GM18861 (cell line): ENCODE measurements at regions not wholly inside any gene's neighbourhood (a gene's known extent, or its start where the extent isn't known, plus 50 kb on each side); places are given as distances from the start of the nearest gene placed in this dataset.

ENCODE experiments used
- ATAC-seq: cut with Tn5 transposase; IDR thresholded peaks from one replicate; pipeline ENCODE4 v1.9.1; 2021; ENCODE audit not compliant: unreplicated experiment

- ATAC-seq, result no peak
These were observed 221.2 kb downstream of the TMEM167A start for GRCh38 chr5:82855893-82856550.

- ATAC-seq, result no peak
These were observed 222.2 kb downstream of the TMEM167A start for GRCh38 chr5:82854956-82855355.

GRCh38 chr5:82851471-82851870, 225.7 kb downstream of the TMEM167A start:
- ATAC-seq, result no peak

GRCh38 chr5:82850393-82850792, 226.8 kb downstream of the TMEM167A start:
- ATAC-seq, result no peak

- ATAC-seq, result no peak
These were observed 227.3 kb downstream of the TMEM167A start for GRCh38 chr5:82849885-82850284.

- no peak for ATAC-seq
These were observed 229.6 kb downstream of the TMEM167A start for GRCh38 chr5:82847562-82847961.

- no peak for ATAC-seq
These were observed 237.3 kb downstream of the TMEM167A start for GRCh38 chr5:82839881-82840280.

GRCh38 chr5:82835488-82835887, 241.7 kb downstream of the TMEM167A start:
- no peak for ATAC-seq

- ATAC-seq, result no peak
These were observed 243.0 kb downstream of the TMEM167A start for GRCh38 chr5:82834151-82834550.

GRCh38 chr5:82833277-82833676, 243.9 kb downstream of the TMEM167A start:
- ATAC-seq, result no peak

GRCh38 chr5:82832445-82832844, 244.7 kb downstream of the TMEM167A start:
- no peak for ATAC-seq

- no peak for ATAC-seq
These were observed 249.0 kb downstream of the TMEM167A start for GRCh38 chr5:82828211-82828610.

- no peak for ATAC-seq
These were observed 249.5 kb downstream of the TMEM167A start for GRCh38 chr5:82827651-82828050.

- no peak for ATAC-seq
These were observed 254.6 kb downstream of the TMEM167A start for GRCh38 chr5:82822634-82822927.

GRCh38 chr5:82821846-82822633, 255.2 kb downstream of the TMEM167A start:
- no peak for ATAC-seq

- peak; percentile 89 for ATAC-seq
These were observed 256.0 kb downstream of the TMEM167A start for GRCh38 chr5:82820961-82821845.

GRCh38 chr5:82820188-82820587, 257.0 kb downstream of the TMEM167A start:
- ATAC-seq, result no peak

- ATAC-seq, result no peak
These were observed 259.1 kb downstream of the TMEM167A start for GRCh38 chr5:82817897-82818676.

GRCh38 chr5:82816926-82817325, 260.3 kb downstream of the TMEM167A start:
- ATAC-seq, result no peak

GRCh38 chr5:82815871-82816270, 261.3 kb downstream of the TMEM167A start:
- no peak for ATAC-seq

- no peak for ATAC-seq
These were observed 263.3 kb downstream of the TMEM167A start for GRCh38 chr5:82813861-82814260.
